Stimulated activated CD4-positive, alpha-beta T cell treated with anti-CD3 and anti-CD28 coated beads, Interleukin-15, amount 100 ng/mL, for 24 hours (primary cell): ENCODE measurements at regions not wholly inside any gene's neighbourhood (a gene's known extent, or its start where the extent isn't known, plus 50 kb on each side); places are given as distances from the start of the nearest gene placed in this dataset.

Experiments
- DNase-seq: peaks from one replicate; pipeline ENCODE4 v3.0.0-alpha.2; 2020

DNA sequence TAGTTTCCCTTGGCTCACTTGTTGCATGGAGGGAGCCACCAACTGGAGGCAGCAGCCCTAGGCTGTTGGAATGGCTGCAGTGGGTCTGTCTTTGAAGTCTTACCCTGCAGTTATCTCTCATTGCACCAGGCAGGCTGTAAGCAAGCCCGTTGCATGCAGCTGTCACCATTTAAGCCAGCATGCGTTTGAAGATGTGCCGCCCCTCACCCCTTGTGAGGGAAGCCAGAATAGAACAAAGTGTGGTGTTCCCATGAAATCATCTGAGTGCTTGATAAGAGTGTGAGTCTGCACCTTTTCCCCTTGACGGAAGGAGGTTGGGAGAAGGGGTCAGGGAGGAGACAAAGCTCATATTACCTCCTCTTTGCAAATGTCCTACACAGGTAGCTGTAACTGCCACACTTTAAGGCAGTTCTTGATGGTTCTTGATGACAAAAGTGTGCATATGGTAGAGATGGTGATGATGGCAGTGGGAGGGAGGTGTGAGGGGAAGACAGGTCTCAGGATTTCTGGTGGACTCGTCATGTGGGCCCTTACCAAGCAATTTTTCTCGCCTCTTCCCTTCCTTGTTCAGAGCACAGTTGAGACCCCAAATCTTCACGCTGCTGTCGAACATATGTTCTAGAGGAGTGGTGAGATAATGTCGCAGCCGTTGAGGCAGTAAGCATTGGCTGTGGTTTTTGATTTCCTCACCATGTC is 191.4 kb upstream of the LEF1 start:
- DNase-seq, result no peak

DNA sequence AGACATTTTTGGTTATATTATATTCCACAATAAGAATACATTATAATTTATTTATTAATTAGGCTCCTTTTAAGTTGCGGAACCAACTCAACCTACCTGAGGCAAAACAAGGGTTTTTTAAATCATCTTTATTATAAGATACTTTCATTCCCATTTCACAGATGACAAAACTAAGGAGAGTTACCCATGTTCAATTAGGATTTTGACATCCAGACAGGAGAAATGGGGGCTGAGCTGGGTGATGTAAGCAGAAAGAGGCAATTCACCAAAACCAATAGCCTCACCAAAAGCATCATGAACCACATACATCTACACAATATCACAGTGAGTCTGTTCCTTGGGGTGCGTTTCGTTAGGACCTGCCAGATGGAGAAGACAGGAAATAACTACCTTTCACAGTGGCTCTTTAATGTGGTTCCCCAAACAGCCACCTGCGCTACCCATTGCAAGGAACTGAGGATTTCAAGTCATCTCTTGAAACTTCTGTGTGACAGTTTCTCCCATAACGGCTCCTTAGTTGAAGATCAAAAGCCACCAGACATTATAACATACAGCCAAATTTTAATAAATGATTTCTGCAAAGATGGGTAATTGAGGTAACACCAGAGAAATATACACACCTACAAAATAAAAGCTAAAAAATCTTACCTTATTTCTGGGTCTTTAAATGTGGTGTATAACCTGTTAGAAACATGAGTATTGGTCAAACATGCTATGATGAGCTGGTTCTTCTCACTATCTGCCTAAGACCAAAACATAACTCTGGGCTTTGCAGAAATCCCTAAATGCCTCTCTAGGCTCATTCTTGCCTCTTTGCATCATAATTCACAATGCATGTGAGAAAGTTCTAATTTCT is 190.6 kb upstream of the LEF1 start:
- DNase-seq, result peak; percentile 46

DNA sequence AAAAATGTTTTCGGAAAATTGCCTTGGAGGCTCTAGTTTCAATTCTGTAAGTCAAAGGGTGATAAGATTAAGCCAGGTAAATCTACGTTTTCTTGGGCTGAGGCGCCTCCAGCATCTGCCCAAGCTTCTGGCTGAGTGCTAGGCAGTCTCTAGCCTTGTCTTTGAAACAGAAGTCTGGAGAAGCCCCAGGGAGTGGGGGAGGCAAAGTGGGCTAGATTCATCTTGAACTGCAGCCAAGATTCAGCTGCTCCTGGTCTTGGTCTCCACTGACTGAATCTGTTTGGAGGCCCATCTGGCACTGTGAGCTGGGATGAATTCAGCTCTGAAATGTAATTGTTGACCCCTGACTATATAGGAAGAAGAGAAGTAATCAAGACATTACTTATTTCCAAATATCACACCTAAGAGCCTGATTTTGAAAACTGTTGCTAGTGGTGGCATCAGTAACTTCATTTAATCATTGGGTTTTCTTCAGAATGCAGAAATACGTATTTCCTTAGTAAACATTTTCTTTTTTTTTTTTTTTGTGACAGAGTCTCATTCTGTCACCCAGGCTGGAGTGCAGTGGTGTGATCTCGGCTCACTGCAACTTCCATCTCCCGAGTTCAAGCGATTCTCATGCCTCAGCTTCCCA is 187.3 kb upstream of the LEF1 start:
- no peak for DNase-seq

DNA sequence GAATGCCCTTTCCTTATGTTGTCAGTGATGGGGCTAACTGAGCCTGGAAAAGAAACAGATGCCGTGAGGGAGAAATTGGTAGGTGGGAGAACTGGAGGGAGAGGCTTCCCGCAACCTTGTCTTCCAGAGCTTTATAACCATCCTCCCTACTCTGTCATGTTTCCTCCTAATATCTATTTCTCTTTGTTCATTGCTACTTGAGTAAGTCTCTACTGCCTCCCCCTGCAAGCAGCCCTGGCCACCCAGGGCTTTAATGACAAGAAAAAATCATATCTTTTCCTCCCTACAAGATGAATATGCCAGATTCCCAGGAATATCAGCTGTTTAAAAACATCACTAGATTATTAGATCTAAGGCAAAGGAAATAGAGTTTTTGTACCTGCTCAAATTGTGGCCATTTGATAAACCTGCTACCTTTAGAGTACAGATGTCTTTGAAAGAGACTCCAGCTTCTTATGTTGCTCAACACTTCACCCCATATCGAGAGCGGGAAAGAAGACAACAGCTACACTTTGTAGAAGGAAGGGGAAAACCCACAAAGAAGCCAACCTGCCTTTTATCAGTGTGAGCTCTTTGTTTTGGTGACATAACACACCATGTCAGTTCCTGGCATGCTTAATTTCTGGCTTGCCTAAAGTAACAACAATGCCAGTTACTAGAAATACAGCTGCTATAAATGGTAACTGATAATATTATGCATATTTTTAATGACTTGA is 186.6 kb upstream of the LEF1 start:
- DNase-seq, result no peak

DNA sequence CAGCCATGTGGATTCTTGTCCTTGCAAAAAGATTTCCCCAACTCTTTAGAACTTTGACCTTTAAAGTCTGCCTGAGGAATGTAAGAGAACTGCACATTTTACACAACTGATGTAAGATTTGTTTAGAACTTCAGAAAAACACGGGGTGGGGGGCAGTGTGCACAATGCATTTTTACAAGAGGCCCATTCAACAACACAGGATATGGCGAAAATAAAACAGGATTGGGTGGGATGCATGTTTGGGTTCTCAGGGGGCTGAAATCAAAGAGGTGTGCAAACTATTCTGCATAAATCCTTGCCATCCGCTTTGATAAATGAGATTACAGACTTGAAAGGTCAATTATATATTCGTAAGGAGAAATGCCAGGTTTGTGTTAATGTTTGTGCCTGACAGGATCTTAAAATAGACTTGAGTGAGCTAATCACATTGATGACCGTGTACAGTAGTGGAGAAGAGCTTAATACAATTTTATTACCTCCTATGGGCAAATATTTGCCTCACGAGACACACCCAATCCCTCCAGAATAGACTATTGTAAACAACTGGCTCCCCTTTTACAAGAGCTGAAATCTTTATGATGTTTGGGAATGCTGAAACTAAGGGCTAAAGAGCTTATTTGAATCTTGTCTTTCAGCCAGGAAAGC is 184.1 kb upstream of the LEF1 start:
- DNase-seq, result no peak

DNA sequence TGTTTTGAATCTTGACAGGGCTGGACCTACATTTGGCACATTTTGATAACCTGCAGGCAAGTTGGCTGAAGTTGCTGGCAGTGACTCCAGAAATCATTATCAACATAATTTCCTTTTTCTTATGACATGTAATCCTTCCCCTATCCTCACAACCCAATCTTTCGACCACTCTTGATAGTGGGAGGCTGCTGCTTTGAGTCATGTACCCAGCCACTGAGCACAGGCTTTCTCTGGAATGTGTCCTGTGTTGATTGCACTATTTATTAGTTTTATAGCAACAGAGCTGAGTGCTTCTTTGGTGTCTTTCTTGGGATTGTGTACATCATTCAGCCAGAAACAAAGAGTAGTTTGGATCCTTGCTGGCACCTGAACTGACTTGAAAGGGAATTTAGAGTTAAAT is 183.1 kb upstream of the LEF1 start:
- DNase-seq, result no peak

DNA sequence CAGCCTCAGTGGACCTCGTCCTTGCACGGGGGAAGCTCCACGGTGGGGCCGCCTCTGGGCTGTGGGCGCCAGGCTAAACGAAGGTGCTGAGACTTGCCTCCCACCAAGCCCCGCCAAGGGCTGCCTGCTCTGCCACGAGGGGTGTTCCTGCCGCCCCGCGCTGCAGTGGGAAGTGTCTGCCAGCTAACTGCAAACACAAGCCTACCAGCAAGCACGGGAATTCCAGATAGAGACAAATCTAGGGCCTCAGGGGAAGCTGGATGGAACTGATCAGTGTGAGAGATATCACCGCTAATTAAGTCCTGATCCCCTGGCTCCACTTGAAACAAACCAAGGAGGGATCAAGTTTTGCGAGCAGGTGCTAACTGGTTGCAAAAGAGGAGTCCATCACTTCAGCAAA is 181.6 kb upstream of the LEF1 start:
- DNase-seq, result no peak

DNA sequence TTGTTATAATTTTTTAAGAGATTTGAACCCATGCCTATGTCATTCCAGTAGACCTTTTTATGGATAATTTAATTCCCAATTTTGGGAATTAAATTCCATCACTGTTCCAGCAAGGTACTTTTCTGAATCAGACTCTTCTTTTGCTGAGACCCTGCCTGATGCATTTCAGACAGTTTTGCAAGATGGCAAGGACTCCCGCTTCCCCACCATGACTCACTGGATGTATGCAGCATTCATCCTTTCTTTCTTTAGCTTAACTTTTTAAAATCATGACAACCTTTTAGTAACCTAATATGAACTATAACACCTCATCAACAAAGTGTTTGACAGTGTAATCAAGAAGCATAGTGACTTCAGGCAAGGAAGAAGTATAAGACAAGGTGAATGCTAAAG is 178.1 kb upstream of the LEF1 start:
- no peak for DNase-seq

DNA sequence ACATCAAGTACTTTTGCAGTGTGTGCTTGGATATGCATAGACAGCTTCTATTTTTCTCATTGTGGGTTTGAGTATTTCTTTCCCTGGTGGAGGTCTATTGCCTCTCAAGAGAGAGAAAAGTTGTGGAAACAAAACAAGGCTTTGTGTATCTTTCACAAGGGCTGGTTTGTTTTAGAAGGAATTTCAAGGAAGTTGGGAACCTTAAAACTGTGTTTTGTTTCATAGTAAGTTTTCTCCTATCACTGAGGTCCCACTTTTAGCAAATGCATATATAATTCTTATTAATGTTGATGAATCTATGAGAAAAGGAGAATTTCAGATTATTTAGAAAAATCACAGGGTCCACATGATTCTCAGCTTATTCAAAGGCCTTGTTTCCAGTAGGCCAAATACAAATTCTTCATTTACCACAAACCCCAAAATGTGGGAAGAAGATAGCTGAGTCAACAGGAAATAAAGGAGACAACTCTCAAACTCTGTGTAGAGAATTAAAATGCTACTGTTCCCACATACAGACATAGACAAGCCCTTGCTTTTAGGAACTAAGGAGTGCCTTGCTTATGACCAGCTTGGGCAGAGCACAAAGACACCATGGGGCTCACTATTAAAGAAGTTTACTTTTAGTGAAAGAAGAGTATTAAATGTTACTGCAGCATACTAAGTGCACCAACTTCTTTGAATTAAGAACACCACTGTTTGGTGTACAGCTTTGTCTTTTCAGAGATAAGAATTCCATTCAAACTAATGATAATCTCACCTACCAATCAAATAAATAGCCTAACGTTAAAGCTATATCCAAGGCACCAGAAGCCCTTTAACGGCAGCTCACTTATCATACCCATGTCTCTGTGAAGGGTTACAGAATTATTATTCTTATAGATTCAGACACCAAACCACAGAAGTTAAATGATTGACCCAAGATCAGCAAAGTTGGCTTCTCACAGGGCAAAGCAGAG is 177.4 kb upstream of the LEF1 start:
- DNase-seq, result no peak

DNA sequence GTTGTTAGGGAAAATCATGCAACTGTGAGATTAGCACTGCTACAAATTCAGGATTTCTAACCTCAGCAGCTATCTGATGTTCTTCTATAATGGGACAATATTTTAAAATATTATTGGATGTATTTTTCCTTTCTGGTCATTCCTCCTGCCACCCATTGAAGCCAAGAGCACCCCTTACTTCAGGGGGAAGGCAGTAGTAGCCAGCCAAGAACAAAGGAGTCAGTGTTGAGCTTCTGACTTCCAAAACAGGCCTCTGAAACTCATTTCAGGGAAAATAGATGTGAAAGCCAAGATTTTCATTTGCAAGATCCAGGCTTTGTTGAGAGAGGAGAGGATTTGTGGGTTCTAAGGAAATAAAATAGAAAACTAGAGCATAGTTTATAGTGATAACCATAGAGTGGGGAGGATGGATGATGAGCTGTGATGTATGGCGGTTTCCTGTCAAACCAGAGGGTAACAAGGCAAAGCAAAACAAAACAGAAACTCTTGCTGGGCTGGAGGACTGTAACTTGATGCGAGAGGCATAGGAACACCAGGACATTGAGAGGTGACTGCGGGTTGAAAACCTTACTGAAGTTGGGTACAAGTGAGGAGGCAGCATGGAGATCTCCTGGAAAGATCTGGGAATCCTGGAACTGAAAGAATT is 173.7 kb upstream of the LEF1 start:
- DNase-seq, result peak; percentile 29

DNA sequence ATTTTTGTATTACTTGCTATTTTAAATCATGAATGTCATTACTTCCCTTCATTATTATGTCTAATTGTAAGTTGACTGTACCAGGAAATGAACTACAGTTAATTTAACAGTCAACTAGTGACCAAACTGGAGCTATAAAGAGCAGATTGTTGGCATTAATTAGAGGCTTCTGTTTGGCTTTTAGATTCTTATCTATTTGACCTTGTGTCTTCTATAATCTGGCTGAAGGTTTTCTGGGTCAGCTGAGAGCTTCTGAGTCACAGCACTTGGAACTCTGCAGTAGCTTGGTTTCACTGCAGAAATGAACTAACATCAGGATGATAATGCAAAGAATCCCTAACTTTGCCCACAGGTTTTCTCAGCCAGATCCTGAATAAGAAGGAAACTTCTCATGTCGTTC is 169.2 kb upstream of the LEF1 start:
- no peak for DNase-seq

DNA sequence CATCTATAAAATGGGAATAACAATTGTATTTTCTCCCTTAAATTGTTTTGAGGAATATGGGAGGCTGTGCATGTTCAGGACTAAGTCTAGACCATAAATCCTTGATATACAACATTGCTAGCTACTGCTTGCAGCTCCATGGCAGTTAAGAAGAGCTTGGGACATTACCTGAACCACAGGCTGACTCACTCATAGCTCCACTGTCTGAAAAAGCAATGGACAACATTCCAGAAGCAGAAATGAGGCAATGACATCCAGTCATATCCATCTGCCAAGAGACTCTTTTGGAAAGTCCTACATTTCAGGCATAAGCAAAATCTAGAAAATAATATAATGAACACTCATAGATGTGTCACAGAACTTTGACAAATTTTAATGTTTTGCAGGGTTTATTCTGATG is 167.3 kb upstream of the LEF1 start:
- DNase-seq, result no peak

DNA sequence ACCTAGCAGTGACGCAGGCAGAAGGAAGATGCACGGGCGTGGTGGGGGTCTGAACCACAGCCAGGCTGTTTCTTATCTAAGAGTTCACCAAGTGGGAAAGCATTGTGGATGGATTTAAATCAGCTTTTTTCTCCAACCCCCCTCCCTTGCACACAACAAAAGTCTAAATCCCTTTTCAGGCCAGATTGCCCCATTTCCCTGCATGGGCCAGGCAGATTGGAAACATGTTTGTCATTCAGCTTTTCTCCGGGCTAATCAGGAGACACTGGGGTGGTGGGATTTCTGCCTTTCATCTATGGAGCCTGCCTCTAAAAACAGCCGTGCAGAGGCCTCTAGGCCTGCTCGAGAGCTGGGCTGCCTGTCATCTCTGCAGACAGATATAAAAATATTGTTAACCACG is 166.3 kb upstream of the LEF1 start:
- DNase-seq, result no peak

DNA sequence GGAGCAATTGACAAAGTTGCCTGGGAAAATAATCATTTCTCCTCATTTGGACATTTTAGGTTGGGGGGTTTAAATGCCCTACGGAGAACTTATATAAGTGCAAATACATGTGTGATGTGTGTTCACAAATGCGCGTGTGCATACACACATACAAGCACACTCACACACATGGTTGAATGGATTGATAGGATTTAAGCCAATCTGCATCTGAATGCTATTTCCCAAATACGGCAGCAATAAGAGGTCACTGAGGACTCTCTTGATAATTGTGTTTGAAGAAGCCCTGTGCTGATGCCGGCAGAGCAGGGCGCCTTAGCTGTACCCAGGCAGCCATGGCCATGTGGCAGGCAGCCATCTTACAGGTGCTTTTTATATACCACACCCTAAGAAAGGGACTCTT is 165.3 kb upstream of the LEF1 start:
- DNase-seq, result no peak

DNA sequence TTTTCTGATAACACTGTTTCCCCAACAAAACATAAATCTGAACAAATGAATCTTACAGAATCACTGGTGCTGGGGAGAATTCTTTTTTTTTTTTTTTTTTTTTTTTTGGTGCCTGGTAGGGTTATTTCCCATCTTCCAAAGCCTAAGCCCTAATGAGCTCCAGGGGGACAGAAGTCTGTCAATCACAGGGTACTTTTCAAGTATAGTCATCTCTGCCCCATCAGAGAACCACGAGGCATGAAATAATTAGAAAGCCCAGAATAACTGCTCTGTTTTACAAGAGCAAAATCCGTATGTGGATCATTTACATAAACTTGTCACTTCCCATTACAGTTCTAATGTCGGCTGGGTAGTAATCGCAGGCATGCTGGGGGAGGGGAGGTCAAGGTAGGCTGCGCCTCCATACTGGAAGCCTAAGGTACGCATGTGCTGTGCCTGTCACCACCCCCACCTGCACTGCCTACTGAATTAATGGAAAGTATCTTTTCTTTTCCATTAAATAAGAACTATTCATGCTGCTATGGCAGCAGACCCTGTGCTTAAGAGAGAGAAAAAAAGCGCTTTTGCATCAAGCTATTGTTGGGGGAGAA is 164.7 kb upstream of the LEF1 start:
- DNase-seq, result no peak

DNA sequence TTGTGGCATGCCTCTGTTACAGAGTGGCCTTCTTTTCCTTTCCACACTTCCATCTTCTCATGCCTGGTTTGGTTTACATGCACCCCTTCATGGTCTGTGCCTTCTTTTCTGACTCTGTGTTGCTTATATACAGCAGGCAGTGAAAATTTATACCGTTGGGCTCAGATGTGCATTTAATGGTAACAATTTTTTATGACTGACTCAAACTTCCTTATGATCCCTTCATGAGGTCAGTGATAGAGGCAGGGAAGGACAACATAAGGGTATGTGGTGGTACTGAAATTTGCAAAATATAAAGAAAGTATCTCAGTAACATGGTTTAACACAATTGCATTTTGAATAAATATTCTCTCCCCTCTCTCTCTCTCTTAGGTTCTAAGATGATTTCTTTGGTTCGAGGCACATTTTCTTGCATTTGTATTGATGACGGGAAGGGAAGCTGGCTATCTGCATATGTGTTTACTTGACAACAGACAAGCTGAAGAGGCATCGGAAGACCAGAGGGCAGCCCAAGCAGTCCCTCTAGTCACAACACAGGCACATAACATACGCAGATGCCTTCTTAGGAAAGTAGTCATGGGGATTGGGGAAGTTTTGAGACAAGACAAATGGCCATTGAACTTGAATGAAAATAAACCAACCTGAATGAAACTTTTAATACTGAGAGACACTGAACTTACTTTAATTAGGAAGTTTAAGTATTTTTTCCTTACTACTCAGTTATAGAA is 163.3 kb upstream of the LEF1 start:
- no peak for DNase-seq

DNA sequence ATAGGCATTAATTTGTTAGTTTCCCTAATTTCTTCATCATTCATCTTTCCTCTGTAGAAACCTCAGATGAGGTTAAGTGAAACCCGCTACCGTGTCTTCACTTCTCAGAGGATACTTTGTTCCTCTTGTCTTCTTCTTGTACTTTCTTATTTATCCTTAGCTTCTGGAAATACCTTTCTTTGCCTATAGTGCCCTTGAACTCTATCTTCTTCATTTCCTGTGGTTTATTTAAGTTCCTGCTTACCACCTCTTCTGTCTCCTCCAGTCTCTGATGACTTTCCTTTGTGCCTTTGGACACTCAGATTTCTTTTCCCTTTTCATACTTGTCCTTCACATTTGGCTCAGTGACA is 159.6 kb upstream of the LEF1 start:
- DNase-seq, result no peak

DNA sequence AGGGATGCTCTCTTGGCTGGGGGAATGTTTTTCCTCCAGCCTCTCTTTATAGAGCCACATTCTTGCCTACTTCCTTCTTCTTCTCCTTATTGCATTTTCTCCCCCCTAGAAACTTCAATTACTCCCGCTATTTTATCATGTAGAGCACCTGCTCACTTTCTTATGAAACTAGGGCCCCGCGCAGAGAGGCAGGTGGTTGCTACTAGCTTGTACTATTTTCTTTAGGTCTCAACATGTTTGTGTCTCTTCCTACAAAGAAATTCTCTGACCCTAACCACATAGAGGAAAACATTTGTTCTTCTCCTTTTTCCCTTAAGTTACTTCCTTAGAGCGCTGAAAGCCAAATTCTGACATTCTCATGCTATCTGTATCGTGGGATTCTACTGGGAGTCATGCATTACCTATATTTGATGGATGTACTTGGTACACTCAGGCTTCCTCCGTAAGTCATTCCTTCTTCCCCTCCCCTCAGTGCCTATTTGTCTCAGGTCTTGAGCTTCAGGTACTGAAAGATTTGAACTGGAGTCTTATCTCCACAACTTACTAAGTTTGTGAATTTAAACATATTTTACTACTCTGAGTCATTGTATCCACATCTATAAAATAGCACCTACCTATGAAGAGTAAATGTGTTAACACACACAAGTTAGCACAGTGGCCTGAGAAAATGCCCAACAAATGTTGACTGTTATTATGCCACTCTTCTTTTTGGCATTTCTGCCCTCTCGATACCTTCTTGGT is 159.1 kb upstream of the LEF1 start:
- no peak for DNase-seq

DNA sequence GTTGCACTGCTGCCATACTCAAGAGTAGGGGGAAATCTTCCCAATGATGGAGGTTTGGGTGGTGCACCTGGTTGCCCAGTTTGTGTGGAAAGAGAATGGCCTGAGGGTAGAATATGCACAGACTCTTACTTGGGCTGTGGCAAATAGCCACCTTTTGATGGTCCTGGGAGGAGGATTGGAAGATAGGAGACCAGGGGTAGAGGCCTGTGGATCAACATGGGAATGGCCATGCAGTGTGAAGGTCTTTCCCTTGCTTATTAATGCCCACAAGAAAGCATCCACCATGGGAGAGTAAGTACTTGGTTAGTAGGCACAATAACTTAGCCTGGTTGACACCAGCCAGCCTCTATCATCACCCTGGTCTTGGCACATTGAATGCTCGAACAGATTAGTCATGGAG is 156.8 kb upstream of the LEF1 start:
- no peak for DNase-seq
